ENCODE measurements at regions not wholly inside any gene's neighbourhood (a gene's known extent, or its start where the extent isn't known, plus 50 kb on each side); places are given as distances from the start of the nearest gene placed in this dataset.

- TF ChIP-seq CTCF (IDR thresholded peaks at IDR 0.05 in 8 of 11, conservative IDR thresholded peaks at IDR 0.05 in 3 of 11): no peak
- no peak for TF ChIP-seq POLR2AphosphoS5 (IDR thresholded peaks at IDR 0.05)
Measured at GRCh38 chr3:187926620-187927019, 181.4 kb upstream of the BCL6 start.

Data from spleen (tissue), 7 donors.